ENCODE measurements at regions not wholly inside any gene's neighbourhood (a gene's known extent, or its start where the extent isn't known, plus 50 kb on each side); places are given as distances from the start of the nearest gene placed in this dataset.

DNA sequence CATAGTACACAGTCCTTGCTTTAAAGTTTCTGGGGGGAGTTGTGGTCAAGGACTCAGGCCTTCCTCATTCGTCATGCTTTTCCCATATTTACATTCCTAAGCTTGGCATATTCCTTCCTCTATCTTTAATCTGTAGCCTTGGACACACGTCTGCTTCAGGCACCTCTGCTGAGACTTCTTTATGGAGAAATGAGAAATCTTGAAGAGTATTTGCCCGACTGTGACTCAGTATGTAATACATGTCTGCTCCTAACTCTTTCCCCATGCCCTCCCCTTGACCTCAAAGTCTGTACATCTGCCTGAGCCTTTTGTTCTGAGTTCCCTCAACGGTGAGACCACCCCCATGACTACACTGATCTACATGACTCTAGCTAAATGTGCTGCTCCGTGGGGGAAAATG is 246.1 kb downstream of the SI start:
- TF ChIP-seq POLR2A (IDR thresholded peaks at IDR 0.05), result no peak
- TF ChIP-seq, protein P1, sequence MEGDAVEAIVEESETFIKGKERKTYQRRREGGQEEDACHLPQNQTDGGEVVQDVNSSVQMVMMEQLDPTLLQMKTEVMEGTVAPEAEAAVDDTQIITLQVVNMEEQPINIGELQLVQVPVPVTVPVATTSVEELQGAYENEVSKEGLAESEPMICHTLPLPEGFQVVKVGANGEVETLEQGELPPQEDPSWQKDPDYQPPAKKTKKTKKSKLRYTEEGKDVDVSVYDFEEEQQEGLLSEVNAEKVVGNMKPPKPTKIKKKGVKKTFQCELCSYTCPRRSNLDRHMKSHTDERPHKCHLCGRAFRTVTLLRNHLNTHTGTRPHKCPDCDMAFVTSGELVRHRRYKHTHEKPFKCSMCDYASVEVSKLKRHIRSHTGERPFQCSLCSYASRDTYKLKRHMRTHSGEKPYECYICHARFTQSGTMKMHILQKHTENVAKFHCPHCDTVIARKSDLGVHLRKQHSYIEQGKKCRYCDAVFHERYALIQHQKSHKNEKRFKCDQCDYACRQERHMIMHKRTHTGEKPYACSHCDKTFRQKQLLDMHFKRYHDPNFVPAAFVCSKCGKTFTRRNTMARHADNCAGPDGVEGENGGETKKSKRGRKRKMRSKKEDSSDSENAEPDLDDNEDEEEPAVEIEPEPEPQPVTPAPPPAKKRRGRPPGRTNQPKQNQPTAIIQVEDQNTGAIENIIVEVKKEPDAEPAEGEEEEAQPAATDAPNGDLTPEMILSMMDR (IDR thresholded peaks at IDR 0.05), result no peak

Data from heart left ventricle (tissue), 13 donors.